ENCODE measurements at regions not wholly inside any gene's neighbourhood (a gene's known extent, or its start where the extent isn't known, plus 50 kb on each side); places are given as distances from the start of the nearest gene placed in this dataset.

DNA sequence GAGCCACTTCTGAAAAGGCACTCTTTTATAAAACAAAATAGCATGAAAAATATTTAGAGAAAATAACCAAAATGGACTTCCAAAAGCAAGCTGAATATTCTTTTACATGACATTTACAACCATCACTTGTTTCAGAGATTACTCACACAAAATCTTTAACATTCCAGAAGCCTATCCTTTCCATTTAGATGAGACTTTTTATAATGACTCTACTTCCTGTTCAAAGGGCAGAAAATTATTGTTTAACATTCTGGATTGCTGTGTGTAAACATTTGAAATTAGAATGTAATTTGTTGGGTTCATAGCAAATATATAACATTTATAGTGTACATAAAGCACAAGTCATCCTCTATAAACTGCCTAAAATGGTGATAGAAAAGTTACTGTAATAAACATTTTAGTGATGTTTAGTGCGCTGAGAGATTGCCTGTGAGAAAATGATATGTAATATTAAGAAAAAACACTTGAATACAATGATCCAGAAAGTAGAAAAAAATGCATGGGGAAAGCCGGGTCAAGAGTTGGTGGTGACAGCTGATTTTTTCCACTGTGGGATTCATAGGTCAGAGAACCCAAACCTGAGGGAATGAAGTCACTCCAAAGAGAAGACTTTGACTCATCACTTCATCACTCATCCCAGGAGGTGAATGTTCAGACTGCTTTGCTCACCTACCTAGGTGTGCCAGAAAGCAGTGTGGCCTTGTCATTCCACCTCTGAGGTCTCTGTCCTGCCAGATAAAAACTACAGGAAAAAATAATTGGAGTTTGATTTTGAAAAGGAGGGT lies 305.8 kb downstream of the ARPP21 start:
- TF ChIP-seq, protein P1, sequence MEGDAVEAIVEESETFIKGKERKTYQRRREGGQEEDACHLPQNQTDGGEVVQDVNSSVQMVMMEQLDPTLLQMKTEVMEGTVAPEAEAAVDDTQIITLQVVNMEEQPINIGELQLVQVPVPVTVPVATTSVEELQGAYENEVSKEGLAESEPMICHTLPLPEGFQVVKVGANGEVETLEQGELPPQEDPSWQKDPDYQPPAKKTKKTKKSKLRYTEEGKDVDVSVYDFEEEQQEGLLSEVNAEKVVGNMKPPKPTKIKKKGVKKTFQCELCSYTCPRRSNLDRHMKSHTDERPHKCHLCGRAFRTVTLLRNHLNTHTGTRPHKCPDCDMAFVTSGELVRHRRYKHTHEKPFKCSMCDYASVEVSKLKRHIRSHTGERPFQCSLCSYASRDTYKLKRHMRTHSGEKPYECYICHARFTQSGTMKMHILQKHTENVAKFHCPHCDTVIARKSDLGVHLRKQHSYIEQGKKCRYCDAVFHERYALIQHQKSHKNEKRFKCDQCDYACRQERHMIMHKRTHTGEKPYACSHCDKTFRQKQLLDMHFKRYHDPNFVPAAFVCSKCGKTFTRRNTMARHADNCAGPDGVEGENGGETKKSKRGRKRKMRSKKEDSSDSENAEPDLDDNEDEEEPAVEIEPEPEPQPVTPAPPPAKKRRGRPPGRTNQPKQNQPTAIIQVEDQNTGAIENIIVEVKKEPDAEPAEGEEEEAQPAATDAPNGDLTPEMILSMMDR (IDR thresholded peaks at IDR 0.05; ENCODE audit: poor library complexity, severe bottlenecking), result no peak
- H3K36me3 ChIP-seq (ENCODE audit: low read depth), result no peaks in the 10 kb centered on the region
- no peak overlapping the region for H3K27ac ChIP-seq (ENCODE audit: poor library complexity, severe bottlenecking)
- no peaks in the 10 kb centered on the region for H3K4me1 ChIP-seq (ENCODE audit: insufficient read depth, poor library complexity, severe bottlenecking)
- H3K4me3 ChIP-seq (ENCODE audit: severe bottlenecking), result no peak overlapping the region
- ATAC-seq (ENCODE audit: low read depth), result peak; percentile 75
- H3K9me3 ChIP-seq (ENCODE audit: severe bottlenecking), result no peaks in the 10 kb centered on the region
- no peak for DNase-seq (ENCODE audit: low spot score)
- H3K27me3 ChIP-seq (ENCODE audit: insufficient read depth, poor library complexity, severe bottlenecking), result no peaks in the 10 kb centered on the region

DNA sequence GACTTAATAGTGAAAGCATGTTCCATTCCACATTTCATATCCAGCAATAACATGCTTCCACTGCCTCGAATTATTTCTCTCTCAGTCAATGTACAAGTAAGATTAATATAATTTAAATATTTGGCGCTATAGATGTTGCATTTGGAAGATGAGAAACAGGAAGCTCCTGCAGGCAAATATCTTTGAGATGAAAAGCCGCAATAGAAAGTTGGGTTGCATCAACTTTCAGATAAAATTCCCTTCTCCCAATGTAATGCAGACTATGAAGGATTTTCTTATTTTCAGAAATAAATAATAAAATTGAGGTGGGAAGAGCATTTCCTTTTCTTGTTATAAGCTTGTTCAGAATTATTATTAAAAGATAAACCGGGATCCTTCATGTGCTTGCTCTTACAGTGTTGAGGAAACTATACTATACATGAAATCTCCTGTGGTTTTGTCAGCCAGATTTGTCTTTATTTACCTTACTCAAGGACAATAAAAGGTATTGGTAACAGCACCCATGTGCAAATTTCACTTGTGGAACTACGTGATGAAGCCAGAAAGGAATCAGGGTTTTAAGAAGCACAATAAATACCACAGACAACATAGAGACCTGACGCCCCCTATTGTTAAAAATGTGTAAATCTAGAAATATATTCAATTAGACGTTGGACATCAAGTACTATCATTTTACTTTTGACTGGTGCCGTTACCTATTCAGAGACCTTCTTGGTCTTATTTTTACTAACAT lies 307.0 kb downstream of the ARPP21 start:
- Histone ChIP-seq H3K4me3 (ENCODE audit: severe bottlenecking) (no peak overlapping the region), H3K9me3 (ENCODE audit: severe bottlenecking) (no peaks in the 10 kb centered on the region), H3K27ac (ENCODE audit: poor library complexity, severe bottlenecking) (no peak overlapping the region), H3K4me1 (ENCODE audit: insufficient read depth, poor library complexity, severe bottlenecking) (no peaks in the 10 kb centered on the region), H3K27me3 (ENCODE audit: insufficient read depth, poor library complexity, severe bottlenecking) (no peaks in the 10 kb centered on the region), H3K36me3 (ENCODE audit: low read depth) (no peaks in the 10 kb centered on the region)
- DNase-seq (ENCODE audit: low spot score) (no peak), ATAC-seq (ENCODE audit: low read depth) (no peak)
- TF ChIP-seq, protein P1 (IDR thresholded peaks at IDR 0.05; ENCODE audit: poor library complexity, severe bottlenecking), result peak; percentile 24

DNA sequence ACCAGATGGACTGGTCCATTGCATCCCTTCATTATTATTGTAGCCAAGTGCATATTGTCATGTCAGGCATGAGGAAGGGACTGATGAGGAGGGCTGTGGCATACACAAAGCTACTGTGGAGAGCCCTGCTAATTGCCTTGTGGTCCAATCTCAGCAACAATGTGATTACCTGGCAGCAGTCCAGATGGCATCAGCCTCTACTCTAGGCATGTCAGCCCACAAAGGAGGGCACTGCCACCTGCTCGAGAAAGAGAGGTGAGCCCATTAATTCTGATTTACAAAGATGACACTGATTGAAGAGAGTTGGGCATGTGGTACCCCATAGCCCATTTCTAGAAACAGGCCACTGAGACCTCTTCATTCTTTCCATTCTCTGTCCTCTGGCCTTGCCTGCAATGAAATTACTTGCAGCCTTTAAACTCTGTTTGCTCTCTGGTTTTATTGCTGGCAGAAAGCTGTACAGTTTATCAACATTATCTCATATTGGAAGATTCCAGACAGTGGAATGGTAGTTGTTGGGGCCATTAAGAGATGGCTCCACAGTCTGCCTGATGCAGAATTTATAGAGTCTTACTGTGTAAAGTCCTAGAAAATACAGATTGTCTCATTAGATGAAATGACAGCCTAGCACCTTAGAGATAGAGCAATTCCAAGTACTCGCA lies 307.7 kb downstream of the ARPP21 start:
- Histone ChIP-seq H3K36me3 (ENCODE audit: low read depth) (no peaks in the 10 kb centered on the region), H3K27ac (ENCODE audit: poor library complexity, severe bottlenecking) (no peak overlapping the region), H3K4me3 (ENCODE audit: severe bottlenecking) (no peak overlapping the region), H3K27me3 (ENCODE audit: insufficient read depth, poor library complexity, severe bottlenecking) (no peaks in the 10 kb centered on the region), H3K9me3 (ENCODE audit: severe bottlenecking) (no peaks in the 10 kb centered on the region), H3K4me1 (ENCODE audit: insufficient read depth, poor library complexity, severe bottlenecking) (no peaks in the 10 kb centered on the region)
- TF ChIP-seq, protein P1 (IDR thresholded peaks at IDR 0.05; ENCODE audit: poor library complexity, severe bottlenecking), result no peak
- DNase-seq (ENCODE audit: low spot score) (no peak), ATAC-seq (ENCODE audit: low read depth) (no peak)

DNA sequence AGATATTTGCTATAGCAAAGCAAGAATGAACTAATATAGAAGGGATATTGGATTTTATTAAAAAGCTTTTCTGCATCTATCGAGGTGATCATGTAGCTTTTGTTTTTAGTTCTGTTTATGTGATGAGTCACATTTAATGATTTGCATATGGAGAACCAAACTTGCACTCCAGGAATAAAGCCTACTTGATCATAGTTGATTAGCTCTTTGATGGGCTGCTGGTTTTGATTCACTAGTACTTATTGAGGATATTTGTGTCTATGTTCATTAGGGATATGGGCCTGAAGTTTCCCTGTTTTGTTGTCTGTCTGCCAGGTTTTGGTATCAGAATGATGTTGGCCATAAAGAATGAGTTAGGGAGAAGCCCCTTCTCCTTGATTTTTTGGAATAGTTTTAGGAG lies 310.7 kb downstream of the ARPP21 start:
- DNase-seq (ENCODE audit: low spot score), result no peak
- no peaks in the 10 kb centered on the region for H3K27me3 ChIP-seq (ENCODE audit: insufficient read depth, poor library complexity, severe bottlenecking)
- no peaks in the 10 kb centered on the region for H3K36me3 ChIP-seq (ENCODE audit: low read depth)
- no peaks in the 10 kb centered on the region for H3K4me1 ChIP-seq (ENCODE audit: insufficient read depth, poor library complexity, severe bottlenecking)
- ATAC-seq (ENCODE audit: low read depth), result no peak
- H3K27ac ChIP-seq (ENCODE audit: poor library complexity, severe bottlenecking), result no peak overlapping the region
- TF ChIP-seq, protein P1 (IDR thresholded peaks at IDR 0.05; ENCODE audit: poor library complexity, severe bottlenecking), result no peak
- no peaks in the 10 kb centered on the region for H3K9me3 ChIP-seq (ENCODE audit: severe bottlenecking)
- H3K4me3 ChIP-seq (ENCODE audit: severe bottlenecking), result no peak overlapping the region
